ENCODE measurements at regions not wholly inside any gene's neighbourhood (a gene's known extent, or its start where the extent isn't known, plus 50 kb on each side); places are given as distances from the start of the nearest gene placed in this dataset.

DNA sequence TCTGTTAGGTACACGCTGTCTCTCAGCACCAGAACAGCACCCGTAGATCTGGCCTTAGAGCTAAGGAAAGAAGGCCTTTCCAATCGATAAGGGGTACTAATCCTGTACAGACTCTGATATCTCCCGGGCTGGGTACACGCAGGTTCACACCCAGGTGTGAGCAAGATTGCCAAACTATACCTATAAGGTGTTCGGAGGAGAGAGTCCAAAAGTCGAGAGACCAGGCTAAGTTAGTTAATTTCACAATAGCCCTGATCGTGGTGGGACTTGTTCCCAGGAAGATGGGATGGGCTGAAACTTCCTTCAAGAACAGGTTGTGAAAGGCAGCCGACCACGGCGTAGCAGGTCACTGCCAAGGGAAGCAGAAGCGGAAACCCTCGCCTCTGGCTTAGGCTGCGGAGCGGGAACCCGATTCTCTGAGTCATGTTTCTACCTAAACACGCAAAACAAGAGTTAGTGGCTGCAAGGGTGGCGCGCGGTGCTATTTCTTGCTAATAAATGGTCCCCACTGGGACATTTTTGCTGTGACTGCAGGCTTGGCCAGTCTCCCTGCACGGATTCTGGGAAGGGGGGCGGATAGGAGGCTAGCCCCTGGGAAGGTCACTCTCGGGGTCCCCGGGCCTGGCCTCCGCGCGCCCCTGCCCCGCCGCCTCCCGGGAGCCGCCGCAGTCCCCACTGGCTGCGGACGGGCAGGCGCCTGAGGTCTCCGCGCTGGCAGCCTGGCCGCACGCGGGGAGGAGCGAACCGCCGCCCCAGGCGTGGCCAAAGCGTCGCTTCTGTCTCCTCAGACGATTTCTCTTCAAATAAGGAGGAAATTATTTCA is 75.4 kb upstream of the PDSS1 start:
- intact Hi-C loops (cut with micrococcal nuclease) (no loop called here), in situ Hi-C loops (cut with MboI; ENCODE audit: low sequenced_read_pairs) (no loop called here), dilution Hi-C loops (cut with HindIII; ENCODE audit: low sequenced_read_pairs, unreplicated experiment) (no loop called here)
- no TSS peak for BruUV-seq (replicated peaks)
- Histone ChIP-seq H3K23ac (ENCODE audit: low read depth, low read length) (no peak overlapping the region), H2AK9ac (replicated peaks; ENCODE audit: low read depth, low read length, poor library complexity) (no peak overlapping the region), H2AK5ac (ENCODE audit: low read depth, low read length) (no peak overlapping the region), H2BK120ac (ENCODE audit: low read depth, low read length) (no peak overlapping the region), H3K4me3 (ENCODE audit: insufficient read depth, low read depth, low read length) (no peak overlapping the region), H3K27me3 (ENCODE audit: control insufficient read depth, insufficient read depth, low read length) (no peaks in the 10 kb centered on the region; the same call in 1 of the 2 replicates), H3K56ac (ENCODE audit: extremely low read depth, insufficient read depth, low read length) (no peak overlapping the region), H4K91ac (ENCODE audit: insufficient read depth, low read depth, low read length) (no peak overlapping the region), H4K5ac (ENCODE audit: low read depth, low read length) (no peak overlapping the region), H3K18ac (ENCODE audit: low read depth, low read length) (no peak overlapping the region), H2BK15ac (ENCODE audit: low read depth, low read length) (no peak overlapping the region), H3K4ac (ENCODE audit: low read depth, low read length) (no peak overlapping the region), H2AFZ (replicated peaks; ENCODE audit: low read length, poor library complexity) (no peak overlapping the region), H3K79me1 (ENCODE audit: low read depth in 1 of 2, low read length in 2 of 2) (no peaks in the 10 kb centered on the region), H3K14ac (replicated peaks; ENCODE audit: low read depth, low read length) (no peak overlapping the region), H3K9me1 (ENCODE audit: insufficient read depth, low read length) (no peaks in the 10 kb centered on the region), H3K9me3 (ENCODE audit: control insufficient read depth, insufficient read depth, low read length) (no peaks in the 10 kb centered on the region), H3K9ac (ENCODE audit: low read depth, low read length) (no peak overlapping the region), H3K4me1 (ENCODE audit: control insufficient read depth, insufficient read depth, low read length) (no peaks in the 10 kb centered on the region), H4K8ac (ENCODE audit: low read depth in 2 of 2, low read length in 2 of 2) (no peak overlapping the region), H2BK20ac (ENCODE audit: low read depth, low read length) (no peak overlapping the region), H4K20me1 (ENCODE audit: insufficient read depth, low read length) (no peaks in the 10 kb centered on the region), H3K36me3 (ENCODE audit: control insufficient read depth, insufficient read depth, low read length) (no peaks in the 10 kb centered on the region), H2BK5ac (ENCODE audit: low read depth, low read length, poor library complexity, severe bottlenecking) (no peak overlapping the region), H3K4me2 (ENCODE audit: low read depth, low read length) (no peak overlapping the region), H3K27ac (ENCODE audit: insufficient read depth, low read length) (no peak overlapping the region)
- 0% methylated on average over 4 of the region's 47 CpGs; no CpG with 5 or more reads in 1 of the 2 experiments for WGBS, 2 experiments (ENCODE audit: extremely low coverage in 2 of 2, insufficient read length in 1 of 2)
- ChIA-PET CTCF (no interaction called here), POLR2A (ENCODE audit: unreplicated experiment) (no interaction called here)
- 0 out of 2 replicates have a peak, but pooled peaks have one; percentile 29 for ATAC-seq (ENCODE audit: low read depth)
- DNase-seq: peak; percentile 0
- TF ChIP-seq FOS (IDR thresholded peaks at IDR 0.05; ENCODE audit: low read depth, low read length): no peak
- TF ChIP-seq CHD1 (IDR thresholded peaks at IDR 0.05; ENCODE audit: low read depth, low read length): no peak
- TF ChIP-seq POLR2A (IDR thresholded peaks at IDR 0.05; ENCODE audit: low read depth, low read length): no peak
